ENCODE measurements at regions not wholly inside any gene's neighbourhood (a gene's known extent, or its start where the extent isn't known, plus 50 kb on each side); places are given as distances from the start of the nearest gene placed in this dataset.

GRCh38 chr2:19674051-19675002 is 227.5 kb downstream of the TTC32 start:
- no peak for DNase-seq (ENCODE audit: extremely low read depth in 1 of 11, low read depth in 9 of 11, low spot score in 4 of 11)

- DNase-seq (ENCODE audit: extremely low read depth in 1 of 11, low read depth in 9 of 11, low spot score in 4 of 11) = no peak
Observed at GRCh38 chr2:19673213-19673791, 228.5 kb downstream of the TTC32 start.

DNA sequence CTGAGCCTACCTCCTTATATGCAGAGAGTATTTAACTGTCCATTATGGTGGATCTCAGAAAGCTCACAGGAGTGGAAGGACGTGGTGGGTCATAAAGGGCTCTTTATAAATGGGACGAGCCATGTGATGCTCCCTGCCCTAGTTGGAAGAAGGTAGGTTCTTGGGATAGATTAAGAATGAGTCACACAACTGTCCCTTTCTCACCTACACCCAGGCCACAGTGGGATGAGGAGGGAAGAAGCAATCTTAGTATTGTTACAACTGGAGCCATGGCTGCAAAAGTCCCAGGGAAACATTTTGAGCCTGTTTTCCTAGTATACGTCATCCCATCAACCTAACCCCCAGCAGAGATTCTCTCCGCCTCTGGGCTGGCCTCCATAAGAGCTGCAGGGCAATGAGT is 229.9 kb downstream of the TTC32 start:
- DNase-seq (ENCODE audit: extremely low read depth in 1 of 11, low read depth in 9 of 11, low spot score in 4 of 11) = no peak

DNA sequence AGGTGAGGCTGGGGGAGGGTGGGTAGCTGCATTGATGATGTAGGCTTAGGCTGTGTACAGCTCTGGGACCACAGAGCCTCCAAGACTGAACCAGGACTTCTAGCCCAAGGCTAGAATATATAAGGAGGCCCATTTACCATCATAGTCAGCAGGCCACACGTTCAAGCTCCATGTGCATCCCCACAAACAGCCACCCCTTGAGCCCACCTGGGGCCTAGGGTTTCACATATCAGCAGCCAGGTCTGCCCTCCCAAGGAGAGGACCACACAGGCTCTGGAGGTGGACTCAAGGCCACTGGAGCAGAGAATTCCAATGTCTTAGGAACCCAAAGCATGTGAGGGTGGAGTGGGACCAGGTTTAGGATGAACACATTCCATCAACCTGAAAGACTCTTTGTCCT is 230.5 kb downstream of the TTC32 start:
- no peak for DNase-seq (ENCODE audit: extremely low read depth in 1 of 11, low read depth in 9 of 11, low spot score in 4 of 11)

- peak in 6 of 11 donors; percentile 45 to 78 (median 56) for DNase-seq (ENCODE audit: extremely low read depth in 1 of 11, low read depth in 9 of 11, low spot score in 4 of 11)
Observed at GRCh38 chr2:19670303-19670702, 231.5 kb downstream of the TTC32 start.

DNA sequence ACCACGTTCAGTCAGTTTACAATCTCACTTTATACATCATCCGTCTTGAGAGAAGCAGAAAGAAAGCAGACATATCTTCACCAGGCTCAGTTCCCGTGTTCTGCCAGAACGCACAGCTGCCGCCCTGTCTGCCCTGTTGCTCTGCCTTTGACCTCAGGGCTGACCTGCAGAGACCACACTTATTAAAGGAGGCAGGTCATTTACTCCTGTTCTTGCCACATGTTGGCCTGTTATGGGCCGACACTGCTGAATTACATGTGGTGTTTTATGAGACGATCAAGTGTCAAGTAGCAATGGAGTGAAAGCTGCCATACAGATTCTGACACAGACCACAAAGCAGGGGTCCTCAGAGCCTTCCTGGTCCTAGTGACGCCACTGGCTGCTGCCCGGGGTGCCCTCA is 232.2 kb downstream of the TTC32 start:
- peak in 1 of 11 donors; percentile 34 for DNase-seq (ENCODE audit: extremely low read depth in 1 of 11, low read depth in 9 of 11, low spot score in 4 of 11)

DNA sequence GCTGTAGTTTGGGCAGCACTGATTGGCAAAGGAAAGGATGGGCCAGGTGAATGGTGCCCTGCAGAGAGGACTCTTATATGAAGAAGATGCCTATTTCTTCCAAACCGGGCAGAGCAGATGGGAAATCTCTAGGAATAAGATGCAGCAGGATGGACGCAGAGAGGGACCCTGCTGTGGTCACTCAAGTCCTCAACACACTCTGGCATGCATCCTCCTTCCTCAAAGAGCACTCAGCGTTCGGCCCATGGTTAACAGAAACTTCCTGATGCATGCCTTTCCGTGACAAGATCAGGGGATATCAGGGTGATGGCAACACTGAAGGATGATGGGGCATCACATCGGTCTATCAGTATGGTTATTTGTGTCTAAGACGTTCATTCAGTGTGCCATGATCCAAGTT is 232.7 kb downstream of the TTC32 start:
- no peak for DNase-seq (ENCODE audit: extremely low read depth in 1 of 11, low read depth in 9 of 11, low spot score in 4 of 11)

GRCh38 chr2:19667536-19667949 is 234.2 kb downstream of the TTC32 start:
- DNase-seq (ENCODE audit: extremely low read depth in 1 of 11, low read depth in 9 of 11, low spot score in 4 of 11) = no peak

DNA sequence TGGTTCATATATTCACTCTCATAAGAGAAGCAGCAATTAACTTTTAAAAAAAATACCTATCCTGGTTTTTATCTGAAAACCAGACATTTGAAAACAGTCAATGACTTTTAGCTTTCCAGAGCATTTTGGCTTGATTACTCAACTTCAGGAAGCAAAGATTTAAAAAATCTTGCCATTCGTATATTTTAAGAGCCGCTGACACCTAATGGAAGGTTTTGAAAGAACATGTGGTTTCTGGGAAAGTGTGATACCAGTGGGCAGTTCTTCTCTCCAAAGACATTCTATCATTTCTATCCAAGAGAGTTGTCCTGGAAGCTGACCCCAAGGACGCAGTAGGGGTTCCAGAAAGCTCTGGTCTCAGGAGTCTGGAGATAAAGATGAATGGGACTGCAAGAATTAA is 234.7 kb downstream of the TTC32 start:
- no peak for DNase-seq (ENCODE audit: extremely low read depth in 1 of 11, low read depth in 9 of 11, low spot score in 4 of 11)

GRCh38 chr2:19664646-19665045 is 237.1 kb downstream of the TTC32 start:
- no peak for DNase-seq (ENCODE audit: extremely low read depth in 1 of 11, low read depth in 9 of 11, low spot score in 4 of 11)

GRCh38 chr2:19659024-19659792 is 242.6 kb downstream of the TTC32 start:
- no peak for DNase-seq (ENCODE audit: extremely low read depth in 1 of 11, low read depth in 9 of 11, low spot score in 4 of 11)

DNA sequence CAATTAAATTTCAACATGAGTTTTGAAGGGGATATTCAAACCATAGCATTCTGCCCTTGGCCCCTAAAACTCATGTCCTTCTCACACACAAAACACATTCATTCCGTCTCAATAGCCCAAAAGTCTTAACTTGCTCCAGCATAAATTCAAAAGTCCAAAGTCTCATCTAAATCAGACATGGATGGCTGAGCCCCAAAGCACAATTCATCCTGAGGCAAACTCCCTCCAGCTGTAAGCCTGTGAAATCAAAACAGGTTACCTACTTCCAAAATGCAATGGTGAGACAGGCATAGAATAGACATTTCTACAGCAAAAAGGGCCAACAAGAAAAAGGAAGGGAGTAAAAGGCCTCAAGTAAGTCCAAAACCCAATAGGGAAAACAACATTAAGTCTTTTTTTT is 245.8 kb downstream of the TTC32 start:
- no peak for DNase-seq (ENCODE audit: extremely low read depth in 1 of 11, low read depth in 9 of 11, low spot score in 4 of 11)

DNA sequence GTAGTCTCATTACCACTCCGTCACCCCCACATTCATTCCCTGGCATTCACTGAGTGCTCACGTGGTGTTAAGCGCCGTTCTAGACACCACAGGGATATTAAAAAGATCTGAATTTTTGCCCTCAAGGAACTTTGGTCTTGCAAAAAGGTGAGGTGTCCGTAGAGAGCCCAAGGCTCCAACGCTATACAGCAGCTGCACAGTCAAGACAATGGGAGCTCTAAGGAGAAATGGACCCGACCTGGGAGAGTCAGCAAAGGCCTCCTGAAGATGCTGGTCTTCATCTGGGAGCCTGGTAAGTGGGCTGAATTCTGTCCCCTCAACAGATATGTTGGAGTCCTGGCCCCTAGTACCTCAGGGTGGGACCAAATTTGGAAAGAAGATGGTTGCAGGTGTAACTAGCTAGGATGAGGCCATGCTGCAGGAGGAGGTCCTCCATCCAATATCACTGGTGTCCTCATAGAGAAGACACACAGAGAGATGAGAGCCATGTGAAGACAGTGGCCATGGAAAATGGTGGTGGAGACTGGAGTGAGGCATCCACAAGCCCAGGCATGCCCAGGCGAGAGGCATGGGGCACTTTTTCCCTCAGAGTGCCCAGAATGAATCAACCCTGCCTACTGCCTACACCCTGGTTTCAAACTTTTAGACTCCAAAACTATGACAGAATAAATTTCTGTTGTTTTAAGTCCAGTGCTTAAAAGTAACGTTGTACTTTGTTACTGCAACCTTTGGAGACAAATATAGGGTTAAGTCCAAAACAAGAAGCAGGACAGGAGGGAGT is 247.3 kb downstream of the TTC32 start:
- no peak for DNase-seq (ENCODE audit: extremely low read depth in 1 of 11, low read depth in 9 of 11, low spot score in 4 of 11)

DNA sequence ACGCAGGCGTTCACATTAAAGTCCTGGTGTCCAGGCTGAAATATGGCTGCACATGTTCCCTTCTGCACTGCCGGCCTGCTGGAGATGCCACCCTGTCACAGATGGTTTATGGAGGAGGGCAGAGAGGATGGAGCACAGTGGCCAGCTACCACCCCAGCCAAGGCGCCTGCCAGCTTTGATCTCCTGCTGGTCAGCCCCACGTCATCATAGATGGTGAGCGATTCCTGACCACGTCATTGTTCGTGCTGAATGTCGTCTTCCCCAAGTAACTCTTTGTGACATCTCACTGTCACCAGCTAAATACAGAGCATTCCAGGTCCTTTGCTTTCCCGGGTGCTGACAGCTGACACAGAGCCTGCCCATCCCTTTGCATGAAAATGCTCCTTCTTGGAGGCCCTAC is 248.3 kb downstream of the TTC32 start:
- no peak for DNase-seq (ENCODE audit: extremely low read depth in 1 of 11, low read depth in 9 of 11, low spot score in 4 of 11)

DNA sequence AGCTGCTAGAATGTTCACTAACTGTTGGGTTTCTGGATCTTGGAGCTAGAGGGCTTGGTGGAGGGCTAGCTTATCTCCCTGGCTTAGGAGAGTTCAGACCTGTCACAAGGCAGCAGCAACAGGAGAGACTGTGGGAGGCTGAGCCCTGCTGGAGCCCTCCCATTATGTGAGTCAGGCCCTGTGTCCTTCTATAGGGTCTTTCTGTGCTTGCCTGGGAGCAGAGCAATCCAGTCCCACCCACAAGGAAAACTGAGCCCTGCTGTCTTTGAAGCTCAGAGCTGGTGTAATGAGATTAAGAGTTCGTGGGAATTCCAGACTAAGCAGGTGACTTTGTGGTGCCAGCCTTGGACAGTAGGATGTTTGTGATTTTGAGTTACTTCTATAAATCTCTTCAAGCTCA is 249.0 kb downstream of the TTC32 start:
- no peak for DNase-seq (ENCODE audit: extremely low read depth in 1 of 11, low read depth in 9 of 11, low spot score in 4 of 11)

DNA sequence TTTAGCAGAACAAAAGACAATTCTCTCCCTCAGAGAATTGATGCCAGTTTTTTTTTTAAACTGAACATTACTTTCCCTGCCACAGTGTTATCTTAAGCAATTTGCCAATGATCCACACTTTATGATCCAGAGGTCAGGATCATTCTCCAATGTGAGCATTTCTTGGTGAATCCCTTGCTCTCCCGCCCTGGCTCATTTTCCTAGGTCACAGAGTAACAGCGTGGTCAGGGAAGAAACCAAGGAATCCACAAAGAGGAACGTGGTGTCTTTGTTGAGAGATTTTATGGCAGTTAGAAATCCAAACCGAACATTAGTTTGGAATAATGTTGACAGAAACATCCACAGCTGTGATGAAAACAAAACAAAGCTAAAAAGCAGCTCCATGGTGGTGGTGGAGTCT is 250.3 kb downstream of the TTC32 start:
- DNase-seq (ENCODE audit: extremely low read depth in 1 of 11, low read depth in 9 of 11, low spot score in 4 of 11) = no peak

GRCh38 chr2:19649785-19650380 is 251.9 kb downstream of the TTC32 start:
- DNase-seq (ENCODE audit: extremely low read depth in 1 of 11, low read depth in 9 of 11, low spot score in 4 of 11) = no peak

- DNase-seq (ENCODE audit: extremely low read depth in 1 of 11, low read depth in 9 of 11, low spot score in 4 of 11) = no peak
Observed at GRCh38 chr2:19649142-19649541, 252.6 kb downstream of the TTC32 start.

GRCh38 chr2:19648583-19648982 is 253.2 kb downstream of the TTC32 start:
- DNase-seq (ENCODE audit: extremely low read depth in 1 of 11, low read depth in 9 of 11, low spot score in 4 of 11) = no peak
